Astrocyte of the cerebellum (primary cell): ENCODE measurements at regions not wholly inside any gene's neighbourhood (a gene's known extent, or its start where the extent isn't known, plus 50 kb on each side); places are given as distances from the start of the nearest gene placed in this dataset.

ENCODE experiments used
- DNase-seq: peaks from one replicate; pipeline ENCODE4 v3.0.0-alpha.2; 2011; ENCODE audit warnings: low read depth
- H3K4me3 ChIP-seq: 2 replicates; pipeline ENCODE4 v1.5.1; 2011; ENCODE audit warnings: mild to moderate bottlenecking, low read depth, low read length, moderate library complexity
- CTCF ChIP-seq: IDR thresholded peaks from 2 replicates; pipeline ENCODE4 v1.5.1; 2012; ENCODE audit warnings: low read length, low read depth, moderate library complexity, mild to moderate bottlenecking; ENCODE audit errors: missing control alignments
- in situ Hi-C: cut with HindIII; loops from 2 replicates; pipeline ENCODE4 v1.10.0; 2017; ENCODE audit warnings: low sequenced_read_pairs

GRCh38 chr2:120423167-120423943, 77.4 kb downstream of the INHBB start:
- no peak for TF ChIP-seq CTCF
- no peak overlapping the region for H3K4me3 ChIP-seq
- in situ Hi-C loops: no loop called here
- DNase-seq: no peak

GRCh38 chr2:120424274-120424796, 78.4 kb downstream of the INHBB start:
- no peak overlapping the region for H3K4me3 ChIP-seq
- DNase-seq: no peak
- TF ChIP-seq CTCF: no peak
- in situ Hi-C loops: no loop called here

- H3K4me3 ChIP-seq: no peak overlapping the region
- DNase-seq: no peak
- in situ Hi-C loops: no loop called here
- TF ChIP-seq CTCF: no peak
Measured at GRCh38 chr2:120425014-120425413, 79.1 kb downstream of the INHBB start.

DNA sequence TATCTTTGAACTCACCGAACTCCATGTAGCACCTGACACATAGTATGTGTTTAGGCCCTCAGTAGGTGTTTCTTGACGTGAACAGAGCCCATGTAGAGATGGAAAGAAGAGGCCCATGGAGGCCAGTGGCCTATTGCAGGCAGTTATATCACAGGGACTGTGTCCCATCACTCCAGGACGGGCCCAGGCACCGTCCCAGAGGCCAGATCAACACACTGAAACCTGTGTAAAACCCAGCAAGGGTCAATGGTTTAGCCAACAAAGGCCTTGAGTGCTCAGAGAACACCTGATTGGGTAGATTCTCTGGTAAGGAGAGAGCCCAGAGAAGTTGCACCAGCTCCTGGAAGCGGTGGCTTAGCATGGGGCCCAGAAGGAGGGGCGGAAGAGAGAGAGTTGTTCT, 82.8 kb downstream of the INHBB start:
- TF ChIP-seq CTCF: no peak
- H3K4me3 ChIP-seq: no peak overlapping the region
- no peak for DNase-seq
- in situ Hi-C loops: no loop called here

- in situ Hi-C loops: no loop called here
- H3K4me3 ChIP-seq: no peak overlapping the region
- DNase-seq: no peak
- TF ChIP-seq CTCF: no peak
Measured at GRCh38 chr2:120429586-120430500, 83.9 kb downstream of the INHBB start.

- H3K4me3 ChIP-seq: no peak overlapping the region
- in situ Hi-C loops: no loop called here
- no peak for DNase-seq
- TF ChIP-seq CTCF: no peak
Measured at GRCh38 chr2:120430501-120430830, 84.5 kb downstream of the INHBB start.
